HG02610 (cell line): ENCODE measurements at regions not wholly inside any gene's neighbourhood (a gene's known extent, or its start where the extent isn't known, plus 50 kb on each side); places are given as distances from the start of the nearest gene placed in this dataset.

Experiments
- ATAC-seq: cut with Tn5 transposase; IDR thresholded peaks from one replicate; pipeline ENCODE4 v1.9.1; 2021; ENCODE audit warnings: mild to moderate bottlenecking, moderate library complexity; ENCODE audit not compliant: unreplicated experiment

DNA sequence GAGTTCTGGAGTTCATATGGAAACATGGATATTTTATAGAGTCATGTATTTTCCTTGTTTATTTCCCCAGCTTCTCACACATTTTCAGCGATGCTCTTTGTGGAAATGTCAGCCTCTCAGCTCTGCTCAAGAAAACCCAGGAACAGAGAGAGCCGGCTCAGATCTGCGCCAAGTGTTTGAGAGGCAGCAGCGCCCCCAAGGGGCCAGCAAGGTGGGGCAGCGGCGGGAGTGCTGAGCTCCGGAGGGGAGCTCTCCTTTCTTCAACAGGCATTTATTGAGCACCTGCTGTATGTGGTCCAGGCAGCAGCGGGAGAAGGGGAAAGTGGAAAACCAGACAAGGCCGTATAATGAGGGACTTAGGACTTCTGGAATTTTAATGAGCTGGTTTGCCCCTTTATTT, 421.1 kb upstream of the C16orf82 start:
- ATAC-seq = no peak

DNA sequence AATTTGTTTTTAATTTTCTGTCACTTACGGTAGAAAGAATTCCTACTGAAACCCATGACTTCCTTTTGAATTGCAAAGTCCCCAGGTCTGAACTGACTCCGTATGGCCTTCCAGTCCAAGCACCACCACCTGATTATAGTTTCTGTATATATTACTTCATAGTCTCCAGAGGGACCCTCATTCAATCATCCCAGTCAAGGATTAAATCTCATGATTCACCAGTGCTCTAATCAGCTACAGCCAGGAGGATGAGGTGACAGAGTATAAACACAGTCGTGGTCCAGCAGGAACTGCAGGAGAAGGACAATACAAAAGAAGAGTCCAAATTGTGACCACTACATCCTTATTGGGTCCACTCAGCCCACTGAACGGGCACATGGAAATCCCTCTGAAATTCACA, 418.9 kb upstream of the C16orf82 start:
- ATAC-seq = no peak

DNA sequence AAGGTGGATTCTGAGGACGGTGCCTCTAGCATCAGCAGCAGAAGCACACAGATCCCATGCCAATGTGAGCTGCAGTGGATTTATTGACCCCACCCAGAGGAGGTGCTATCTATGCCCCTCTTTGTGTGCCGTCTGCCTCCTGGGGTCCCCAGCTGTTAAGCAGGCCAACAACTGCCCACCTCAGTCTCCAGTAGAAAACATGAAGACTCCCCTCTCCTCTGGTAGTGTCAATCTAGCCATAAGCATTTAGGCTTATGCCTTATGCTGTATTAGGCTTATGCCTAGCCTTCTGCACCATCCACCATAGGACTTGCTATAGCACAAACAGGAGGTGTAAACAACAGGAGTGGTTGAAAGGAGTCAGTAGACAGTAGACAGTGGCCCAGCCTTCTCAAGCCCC, 417.9 kb upstream of the C16orf82 start:
- no peak for ATAC-seq

DNA sequence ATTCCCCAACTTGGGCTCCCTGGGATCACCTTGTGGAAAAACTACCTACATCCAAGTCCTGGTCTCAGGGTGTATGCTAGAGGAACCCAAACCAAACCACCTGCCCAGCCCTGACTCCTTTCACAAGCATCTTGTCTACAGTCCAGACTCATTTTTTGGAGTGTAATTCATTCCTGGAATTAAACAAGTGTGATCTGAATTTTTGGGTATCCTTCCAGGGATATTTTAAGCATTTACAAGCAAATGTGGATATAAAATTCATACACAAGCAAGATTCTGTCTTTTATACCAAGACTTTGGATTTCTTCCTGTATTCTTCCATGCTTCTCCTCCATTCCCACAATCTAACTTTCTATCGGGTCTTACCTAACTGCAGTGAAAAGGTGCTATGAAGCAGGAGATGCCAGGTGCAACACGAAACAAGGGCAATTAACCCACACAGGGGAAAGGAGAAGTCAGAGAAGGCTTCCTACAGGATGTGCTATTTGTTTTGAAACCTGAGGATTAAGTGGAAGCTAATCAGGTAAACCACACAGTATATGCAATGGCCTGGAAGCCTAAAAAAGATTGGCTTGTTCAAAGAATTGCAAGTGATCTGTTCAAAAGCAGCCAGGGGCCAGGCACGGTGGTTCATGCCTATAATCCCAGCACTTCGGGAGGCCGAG, 417.2 kb upstream of the C16orf82 start:
- ATAC-seq = no peak

DNA sequence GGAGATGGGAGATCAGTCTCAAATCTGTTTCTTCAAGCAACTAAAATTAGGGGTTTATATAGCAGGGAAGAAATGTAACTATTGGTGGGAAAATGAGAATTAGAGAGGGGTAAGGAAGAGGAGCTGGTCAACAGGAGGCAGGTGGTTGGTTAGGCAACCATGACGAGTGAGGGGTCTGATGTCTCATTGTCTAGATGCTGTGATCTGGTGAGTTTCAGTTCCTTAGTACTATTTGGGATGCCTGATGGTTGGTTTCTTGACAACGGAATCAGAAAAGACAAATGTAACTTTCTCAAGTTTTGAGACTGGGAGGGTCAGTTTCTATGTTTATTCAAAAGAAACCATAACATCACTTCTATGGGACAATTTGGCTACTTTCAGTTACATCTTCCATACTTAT, 415.3 kb upstream of the C16orf82 start:
- no peak for ATAC-seq

DNA sequence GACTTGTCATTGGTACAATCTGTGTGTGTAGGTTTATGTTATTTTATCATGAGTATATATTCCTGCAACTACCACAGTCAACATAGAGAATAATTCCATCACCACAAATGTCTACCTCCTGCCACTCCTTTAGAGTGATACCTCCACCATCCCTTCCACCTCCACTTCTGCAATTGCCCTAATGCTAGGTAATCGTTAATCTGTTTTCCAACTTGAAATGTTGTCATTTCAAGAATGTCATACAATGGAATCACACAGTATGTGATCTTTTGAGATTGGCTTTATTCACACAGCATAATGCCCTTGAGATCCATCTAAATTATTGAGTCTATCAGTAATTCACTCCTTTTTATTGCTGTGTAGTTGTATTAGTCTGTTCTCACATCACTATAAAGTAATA, 414.8 kb upstream of the C16orf82 start:
- ATAC-seq = no peak

DNA sequence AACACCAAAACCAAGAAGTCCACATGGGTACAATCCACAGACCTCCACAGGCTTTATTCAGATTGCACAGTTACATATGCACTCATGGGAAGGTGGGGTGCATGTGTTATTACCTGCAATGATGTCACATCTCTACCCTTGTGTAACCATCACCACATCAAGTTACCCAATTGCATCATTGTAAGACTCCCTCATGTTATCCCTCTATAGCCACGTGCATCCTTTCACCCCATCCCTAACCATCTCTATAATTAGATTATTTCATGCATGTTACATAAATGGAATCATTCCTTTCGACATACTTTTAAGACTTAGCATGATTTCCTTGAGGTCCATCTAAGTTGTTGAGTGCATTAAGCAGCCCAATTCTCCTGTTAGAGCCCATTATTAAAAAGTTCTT, 408.2 kb upstream of the C16orf82 start:
- ATAC-seq = no peak

DNA sequence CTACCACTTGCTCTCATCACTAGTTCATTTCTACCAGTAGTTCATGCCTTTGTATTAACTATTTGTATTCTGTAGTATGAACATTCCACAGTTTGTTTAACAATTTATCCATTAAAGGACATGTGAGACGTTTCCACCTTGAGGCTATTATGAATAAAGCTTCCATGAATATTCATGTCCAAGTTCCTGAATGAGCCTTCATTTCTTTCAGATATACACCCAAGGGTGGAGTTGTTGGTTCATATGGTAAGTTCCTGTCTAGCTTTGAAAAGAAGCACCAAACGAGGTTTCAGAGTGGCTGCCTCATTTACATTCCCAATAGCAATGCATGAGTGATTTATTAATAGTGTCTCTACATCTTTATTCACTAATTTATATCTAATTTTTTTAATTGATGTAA, 407.8 kb upstream of the C16orf82 start:
- ATAC-seq = no peak

DNA sequence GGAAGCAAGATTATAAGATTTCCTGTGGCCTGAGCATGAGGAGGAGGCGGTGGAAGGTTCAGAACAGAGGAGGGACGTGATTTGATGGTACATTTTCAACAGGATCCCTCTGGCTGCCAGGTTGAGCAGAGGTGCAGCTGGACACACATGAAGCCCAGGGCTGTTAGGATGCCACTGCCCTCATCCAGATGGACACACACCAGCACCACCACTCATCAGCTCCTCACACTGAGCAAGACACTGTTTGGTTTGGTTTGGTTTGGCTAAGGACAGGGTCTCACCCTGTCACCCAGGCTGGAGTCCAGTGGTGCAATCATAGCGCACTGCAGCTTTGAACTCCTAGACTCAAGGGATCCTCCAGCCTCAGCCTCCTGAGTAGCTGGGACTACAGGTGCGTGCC, 402.6 kb upstream of the C16orf82 start:
- no peak for ATAC-seq

DNA sequence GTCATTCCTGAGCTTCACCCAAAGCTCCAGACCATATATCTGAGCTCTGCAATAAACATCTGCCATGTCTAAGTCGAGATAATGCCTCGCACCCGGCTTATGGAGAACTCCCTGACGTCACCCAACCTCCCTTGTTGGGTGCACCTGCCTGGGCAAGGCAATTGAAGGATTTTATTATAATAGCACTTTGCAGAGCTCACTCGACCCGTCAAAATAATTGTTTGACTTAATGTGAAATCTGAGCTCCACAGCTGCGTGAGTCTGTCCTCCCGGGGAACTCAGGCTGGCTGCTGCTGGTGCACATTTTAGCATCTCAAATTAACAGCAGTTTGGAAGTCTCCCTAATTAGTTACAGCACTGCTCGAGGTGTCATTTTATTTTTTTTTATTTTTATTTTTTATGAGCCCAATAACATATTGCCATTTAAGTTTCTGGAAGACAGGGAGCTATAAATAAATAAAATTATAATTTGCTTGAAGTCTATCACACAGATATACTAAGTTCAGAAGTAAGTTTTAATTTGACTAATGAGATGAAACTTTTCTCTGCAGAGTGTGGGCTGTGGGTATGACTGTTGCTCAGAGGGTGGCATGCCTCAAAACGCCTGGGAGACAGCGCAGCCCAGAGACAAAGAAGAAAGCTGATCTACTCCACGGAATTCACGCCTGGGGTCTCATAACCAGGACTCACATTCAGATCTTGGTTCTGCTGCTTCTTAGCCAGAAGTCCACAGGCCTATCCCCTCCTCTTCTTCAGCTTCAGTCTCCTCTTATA, 401.4 kb upstream of the C16orf82 start:
- ATAC-seq = no peak

DNA sequence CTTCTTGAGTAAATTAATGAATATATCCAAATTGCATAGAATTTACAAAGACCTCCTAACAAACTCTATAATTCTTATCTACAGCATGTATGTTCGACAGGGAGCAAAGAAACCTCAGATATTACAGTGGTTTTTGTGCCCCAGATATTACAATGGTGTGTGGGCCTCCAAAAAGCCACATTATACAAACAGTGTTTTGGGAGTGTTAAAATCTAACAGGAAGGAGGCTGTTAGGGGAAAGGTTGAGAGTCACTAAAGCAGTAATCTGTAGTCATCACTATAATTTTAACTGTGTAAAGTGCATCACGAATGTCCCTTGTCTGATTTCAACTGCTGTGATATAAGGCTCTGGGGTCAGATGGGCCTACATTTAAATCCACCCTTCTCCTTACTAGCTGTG, 400.2 kb upstream of the C16orf82 start:
- ATAC-seq = no peak

DNA sequence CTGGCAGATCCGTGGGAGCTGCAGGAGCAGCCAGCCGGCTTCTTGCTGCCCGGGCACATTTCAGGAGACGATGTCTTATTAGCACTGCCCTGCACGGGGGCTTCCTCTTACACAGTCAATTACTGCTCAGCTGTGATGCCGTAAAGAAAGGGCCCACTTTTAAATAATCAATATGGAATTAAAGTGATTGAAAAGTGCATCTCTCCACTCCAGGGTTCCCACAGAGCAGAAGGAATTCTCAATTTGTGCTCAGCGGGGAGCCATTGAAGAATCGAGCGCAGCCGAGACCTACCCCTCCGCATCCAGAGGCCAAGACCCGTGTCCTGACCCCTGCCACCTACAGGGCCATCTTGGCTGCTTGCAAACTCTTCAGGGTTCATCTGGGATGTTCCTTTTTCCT, 399.4 kb upstream of the C16orf82 start:
- no peak for ATAC-seq

DNA sequence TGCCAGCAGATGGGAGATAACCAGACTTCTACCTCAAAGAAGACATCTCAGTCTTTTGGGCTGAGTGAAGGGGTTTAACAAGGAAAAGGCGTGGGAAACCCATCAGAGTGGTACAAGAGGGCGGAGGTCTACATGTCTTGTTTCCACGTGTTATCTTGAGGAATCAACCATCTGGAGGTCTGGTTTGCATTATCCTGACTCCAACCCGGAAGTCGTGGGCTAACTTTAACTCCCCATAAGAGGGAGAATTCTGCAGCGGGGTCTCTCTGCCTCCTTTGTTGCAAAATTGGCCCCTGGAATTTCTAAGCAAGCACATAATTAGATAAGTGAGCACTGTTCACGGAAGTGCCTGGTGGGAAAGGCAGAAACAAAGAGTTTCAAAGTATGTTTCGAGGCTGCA, 398.7 kb upstream of the C16orf82 start:
- ATAC-seq = no peak

DNA sequence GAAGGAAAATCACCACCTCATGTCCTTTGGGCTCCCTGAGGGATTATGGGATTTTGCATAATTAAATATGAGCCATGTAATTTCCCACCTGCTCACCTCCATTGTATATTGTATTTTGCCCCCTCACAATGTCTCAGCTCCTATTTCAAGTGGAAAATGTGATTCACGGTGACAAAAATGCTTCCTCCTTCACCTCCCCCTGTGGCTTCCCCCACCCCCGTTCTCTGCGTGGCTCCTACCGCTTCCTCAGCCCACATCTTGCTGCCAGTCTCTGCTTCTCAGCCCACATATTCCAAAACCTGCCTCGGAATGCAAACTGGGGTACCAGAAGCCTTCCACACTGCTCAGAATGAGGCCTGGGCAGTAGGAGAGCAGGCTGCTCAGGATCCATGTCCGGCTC, 394.5 kb upstream of the C16orf82 start:
- no peak for ATAC-seq

DNA sequence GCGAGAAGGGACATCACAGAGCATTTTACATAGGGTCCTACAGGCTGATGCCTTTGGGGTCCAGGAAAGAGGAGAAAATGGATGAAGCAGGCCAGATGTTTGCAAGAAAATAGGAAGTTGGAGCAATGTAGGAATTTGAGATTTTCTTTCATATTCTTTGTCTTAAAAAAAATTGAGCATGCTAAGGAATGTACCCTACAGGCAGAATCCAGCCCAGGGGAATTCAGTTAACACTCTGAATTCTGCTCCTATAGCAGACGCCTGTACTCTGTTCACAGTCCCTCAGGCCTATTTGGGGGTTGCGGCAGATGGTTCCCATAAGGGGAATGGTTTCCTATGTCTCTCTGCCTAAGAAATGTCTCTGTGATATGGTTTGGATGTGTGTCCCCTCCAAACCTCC, 393.7 kb upstream of the C16orf82 start:
- no peak for ATAC-seq

DNA sequence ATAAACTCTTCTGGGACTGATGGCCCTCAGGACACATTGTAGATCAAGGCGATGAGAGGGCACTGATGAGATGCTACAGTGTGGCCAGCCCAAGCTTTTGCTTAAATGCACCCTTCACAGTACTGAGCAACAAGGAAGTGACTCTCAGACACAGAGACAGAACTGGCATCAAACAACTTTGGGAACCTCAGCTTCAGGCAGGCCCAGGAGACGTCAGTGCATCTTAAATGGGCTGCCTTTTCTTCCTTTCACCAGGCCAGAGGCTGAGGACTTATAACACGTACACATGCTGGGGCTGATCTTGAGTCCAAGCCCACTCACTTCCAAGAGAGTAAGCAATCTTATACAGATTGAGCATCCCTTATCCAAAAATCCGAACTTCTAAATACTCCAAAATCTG, 386.1 kb upstream of the C16orf82 start:
- no peak for ATAC-seq

DNA sequence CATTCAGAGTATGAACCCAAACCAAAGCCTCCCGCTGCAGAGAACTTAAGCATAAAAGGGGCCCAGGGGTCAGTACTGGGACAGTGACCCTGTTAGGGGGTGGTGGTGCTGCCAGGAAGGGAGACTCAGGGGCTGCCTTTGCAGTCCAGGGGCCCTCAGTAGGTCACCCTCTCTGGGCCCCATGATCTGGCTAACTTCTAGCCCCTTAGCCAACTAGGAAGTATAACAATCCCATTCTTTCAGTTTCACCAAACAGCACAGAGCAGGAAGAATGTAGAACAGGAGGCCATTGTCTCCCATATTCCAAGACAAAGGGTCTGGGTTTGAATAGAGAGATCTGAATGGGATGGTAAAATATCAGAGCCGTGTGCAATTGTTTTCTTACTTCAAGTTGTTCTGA, 378.6 kb upstream of the C16orf82 start:
- no peak for ATAC-seq

DNA sequence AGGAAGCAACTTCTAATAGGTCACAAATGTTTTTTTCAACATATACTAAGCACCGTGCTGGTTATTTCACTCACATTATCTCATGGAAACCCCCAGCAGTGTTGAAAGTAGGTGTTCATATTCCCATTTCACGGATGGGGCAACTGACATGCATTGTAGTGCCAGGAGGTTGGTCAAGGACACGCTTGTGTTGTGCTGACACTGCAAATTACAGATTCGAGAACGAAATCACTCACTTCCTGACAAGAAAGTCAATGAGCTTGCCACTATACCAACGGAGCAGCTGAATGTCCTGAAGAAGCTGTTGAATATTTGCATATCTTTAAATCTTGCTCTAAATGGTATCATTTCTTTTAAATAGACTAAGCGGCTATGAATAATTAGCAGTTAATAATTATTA, 378.0 kb upstream of the C16orf82 start:
- no peak for ATAC-seq

DNA sequence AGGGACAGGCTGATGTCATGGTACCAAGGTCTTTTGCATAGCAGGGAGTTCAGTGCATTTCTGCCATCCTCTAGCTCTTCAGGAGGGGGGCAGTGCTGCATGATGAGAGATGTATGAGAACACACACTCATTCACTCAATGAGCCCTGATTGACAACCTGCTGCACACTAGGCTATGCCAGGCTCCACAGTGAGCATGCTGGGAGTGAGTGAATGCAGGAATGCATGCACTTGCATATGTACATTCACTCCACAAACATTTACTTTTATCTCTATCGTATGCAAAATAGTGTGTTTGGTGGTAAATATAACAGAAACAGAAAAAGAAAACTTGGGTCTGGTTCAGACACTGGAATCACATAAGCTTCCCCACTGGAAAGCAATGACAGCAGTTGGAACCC, 374.1 kb upstream of the C16orf82 start:
- ATAC-seq = no peak

DNA sequence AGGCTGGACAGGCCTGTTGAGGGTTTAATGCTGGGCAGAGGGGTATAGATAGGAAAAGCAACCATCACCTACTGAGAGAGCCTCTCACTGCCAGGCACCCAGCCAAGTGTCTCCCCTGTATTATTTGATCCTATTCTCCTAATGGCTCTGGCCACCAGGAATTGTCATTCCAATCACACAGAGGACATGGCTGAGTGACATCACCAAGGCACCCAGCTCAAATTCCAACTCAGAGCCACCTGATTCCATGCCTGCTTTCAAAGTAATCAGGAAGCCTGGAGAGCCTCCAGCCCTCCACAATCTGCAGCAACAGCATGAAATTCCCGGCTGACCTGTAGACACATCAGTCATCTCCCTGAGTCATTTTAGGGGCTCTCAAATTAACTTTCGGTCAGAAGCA, 368.9 kb upstream of the C16orf82 start:
- no peak for ATAC-seq

DNA sequence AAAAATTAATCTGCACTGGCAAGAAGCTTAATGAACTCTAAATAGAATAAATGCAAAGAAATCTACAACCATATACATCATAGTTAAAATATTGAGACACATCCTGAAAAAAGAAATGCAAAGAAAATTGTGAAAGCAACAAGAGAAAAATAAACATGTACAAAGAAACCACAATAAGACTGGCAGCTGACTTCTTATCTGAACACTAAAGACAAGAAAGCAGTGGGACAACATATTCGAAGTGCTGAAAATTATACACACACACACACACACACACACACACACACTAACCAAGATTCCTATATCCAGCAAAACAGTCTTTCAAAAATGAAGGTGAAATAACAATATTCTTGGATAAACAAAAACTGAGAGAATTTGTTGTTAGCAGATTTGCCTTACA, 366.5 kb upstream of the C16orf82 start:
- ATAC-seq = no peak

DNA sequence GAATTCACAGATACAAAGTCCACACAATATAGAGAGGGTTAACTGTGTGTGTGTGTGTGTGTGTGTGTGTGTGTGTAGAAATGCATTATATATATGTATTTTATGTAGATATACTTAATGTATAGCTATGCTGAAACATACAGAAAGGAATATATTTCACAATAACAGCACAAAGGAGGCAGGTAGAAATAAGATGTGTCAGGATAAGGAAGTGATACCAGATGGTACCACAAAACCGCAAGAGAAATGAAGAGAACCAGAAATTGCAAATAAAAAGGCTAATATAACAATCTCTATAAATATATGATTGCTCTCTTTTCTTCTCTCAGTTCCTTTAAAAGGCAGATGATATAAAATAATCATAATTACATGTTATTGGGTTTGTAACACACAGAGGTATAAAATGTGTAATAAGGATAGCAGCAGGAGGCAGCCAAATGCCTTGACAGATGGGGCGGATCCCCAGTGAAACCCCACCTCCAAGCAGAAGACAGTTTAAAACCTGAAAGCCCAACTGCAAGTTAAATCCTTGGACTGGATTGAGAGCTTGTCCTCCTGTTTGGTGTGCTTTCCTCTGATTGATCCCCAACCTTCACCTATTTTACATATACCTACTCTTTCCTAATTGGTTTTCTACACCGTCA, 365.4 kb upstream of the C16orf82 start:
- no peak for ATAC-seq
